Panc1 (cell line): ENCODE measurements at regions not wholly inside any gene's neighbourhood (a gene's known extent, or its start where the extent isn't known, plus 50 kb on each side); places are given as distances from the start of the nearest gene placed in this dataset.

Experiments used
- ATAC-seq: fragments of 200-7000 bp; cut with Tn5 transposase; 2 replicates; pipeline ENCODE4 v1.9.1; 2020; ENCODE audit warnings: mild to moderate bottlenecking, moderate library complexity
- BruUV-seq: library from RNA; stranded (reverse); fragments of 400-500 nt; replicated peaks from 2 replicates; lab custom pipeline; 2021; lab: Mats Ljungman, UMichigan
- CTCF ChIA-PET: fragments of 300-600 bp; sonication (Branson Sonifier 250); formaldehyde crosslinking; loops from one replicate; lab custom pipeline; 2022; ENCODE audit warnings: antibody characterized with exemption; lab: Charles Lee
- POLR2A ChIA-PET: fragments of 300-600 bp; sonication (Branson Sonifier 250); formaldehyde crosslinking; loops from one replicate; lab custom pipeline; 2022; ENCODE audit warnings: antibody characterized with exemption; lab: Charles Lee
- DNase-seq: peaks from one replicate; pipeline ENCODE4 v3.0.0-alpha.2; 2010; ENCODE audit warnings: low read depth, low spot score
- H3K27ac ChIP-seq: 2 replicates; pipeline ENCODE4 v1.5.1; 2011; ENCODE audit warnings: mild to moderate bottlenecking, low read length, inconsistent platforms
- H3K27me3 ChIP-seq: fragments of 200-500 bp; sonication (Bioruptor generic); 2 replicates; pipeline ENCODE4 v1.6.0; 2014; ENCODE audit warnings: low read length, inconsistent platforms; ENCODE audit not compliant: control insufficient read depth, insufficient read depth
- H3K36me3 ChIP-seq: fragments of 200-500 bp; sonication (Bioruptor generic); 2 replicates; pipeline ENCODE4 v1.5.1; 2014; ENCODE audit warnings: inconsistent platforms, mild to moderate bottlenecking, low read length, moderate library complexity; ENCODE audit not compliant: control insufficient read depth, insufficient read depth
- H3K4me1 ChIP-seq: 2 replicates; pipeline ENCODE4 v1.5.1; 2011; ENCODE audit warnings: inconsistent platforms, mild to moderate bottlenecking, low read length, moderate library complexity; ENCODE audit not compliant: control insufficient read depth, insufficient read depth
- H3K4me3 ChIP-seq, 2 experiments: 2 replicates each; pipeline ENCODE4 v1.5.1; 2011 to 2012; ENCODE audit warnings: low read depth in 2 of 2, low read length in 2 of 2, mild to moderate bottlenecking in 2 of 2, inconsistent platforms in 1 of 2, moderate library complexity in 1 of 2
- H3K9me3 ChIP-seq: fragments of 200-500 bp; sonication (Bioruptor generic); 2 replicates; pipeline ENCODE4 v1.5.1; 2014; ENCODE audit warnings: low read depth, mild to moderate bottlenecking, inconsistent platforms, low read length, moderate library complexity; ENCODE audit not compliant: control insufficient read depth, insufficient read depth
- POLR2AphosphoS5 ChIP-seq: IDR thresholded peaks from 2 replicates; pipeline ENCODE4 v1.6.1; 2012; ENCODE audit warnings: mild to moderate bottlenecking, low read depth, low read length, moderate library complexity
- REST ChIP-seq, 2 experiments: IDR thresholded peaks; 2 replicates each; pipeline ENCODE4 v1.6.1; 2011 to 2012; ENCODE audit warnings: low read depth in 2 of 2, control low read depth in 1 of 2, low read length in 1 of 2, mild to moderate bottlenecking in 1 of 2, moderate library complexity in 1 of 2; ENCODE audit not compliant: insufficient read depth in 1 of 2
- SIN3A ChIP-seq: IDR thresholded peaks from 2 replicates; pipeline ENCODE4 v1.6.1; 2012; ENCODE audit warnings: low read depth, mild to moderate bottlenecking, low read length, moderate library complexity, borderline replicate concordance; ENCODE audit not compliant: insufficient read depth
- TCF7L2 ChIP-seq: IDR thresholded peaks from 2 replicates; pipeline ENCODE4 v1.6.1; 2011; ENCODE audit warnings: mild to moderate bottlenecking, low read depth, low read length, inconsistent platforms
- in situ Hi-C: cut with HindIII; loops from 2 replicates; pipeline ENCODE4 v1.10.0; 2016; ENCODE audit warnings: low sequenced_read_pairs, low pct_unique_long_range_greater_than_20kb
- intact Hi-C: fragments of 100-400 bp; cut with micrococcal nuclease; formaldehyde crosslinking; loops from one replicate; pipeline ENCODE4 v1.10.0; 2022; ENCODE audit not compliant: unreplicated experiment
- TF ChIP-seq, protein P1 (sequence below): fragments of 450-650 bp; IDR thresholded peaks from 2 replicates; pipeline ENCODE4 v1.5.1; 2017; ENCODE audit warnings: mild to moderate bottlenecking

DNA sequence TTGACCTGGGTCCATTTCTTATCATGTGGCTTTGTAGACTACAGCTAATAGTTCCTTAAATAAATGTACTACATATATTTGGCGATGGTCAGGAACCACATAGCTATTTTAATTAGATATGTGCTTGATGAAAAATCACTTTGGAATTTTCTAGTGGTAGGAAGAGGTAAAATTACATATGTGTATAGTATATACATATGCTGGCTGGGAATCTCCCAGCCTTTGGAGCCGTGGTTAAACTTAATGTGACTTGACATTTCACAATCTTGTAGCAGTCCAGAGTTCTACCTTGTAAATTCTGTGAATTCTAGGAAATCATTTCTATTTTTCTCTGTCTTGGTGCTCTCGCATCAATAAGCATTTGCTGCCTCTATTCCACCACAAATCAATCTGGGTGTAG lies 565.0 kb downstream of the DMRTA1 start:
- no peaks in the 10 kb centered on the region for H3K36me3 ChIP-seq
- BruUV-seq, result no TSS peak
- no peak overlapping the region for H3K27ac ChIP-seq
- DNase-seq, result no peak
- TF ChIP-seq SIN3A (no peak), POLR2AphosphoS5 (no peak), TCF7L2 (no peak), REST (IDR thresholded peaks at IDR 0.05; ENCODE audit: insufficient read depth in 1 of 2, low read depth in 2 of 2, low read length in 1 of 2) (no peak)
- TF ChIP-seq, protein P1, sequence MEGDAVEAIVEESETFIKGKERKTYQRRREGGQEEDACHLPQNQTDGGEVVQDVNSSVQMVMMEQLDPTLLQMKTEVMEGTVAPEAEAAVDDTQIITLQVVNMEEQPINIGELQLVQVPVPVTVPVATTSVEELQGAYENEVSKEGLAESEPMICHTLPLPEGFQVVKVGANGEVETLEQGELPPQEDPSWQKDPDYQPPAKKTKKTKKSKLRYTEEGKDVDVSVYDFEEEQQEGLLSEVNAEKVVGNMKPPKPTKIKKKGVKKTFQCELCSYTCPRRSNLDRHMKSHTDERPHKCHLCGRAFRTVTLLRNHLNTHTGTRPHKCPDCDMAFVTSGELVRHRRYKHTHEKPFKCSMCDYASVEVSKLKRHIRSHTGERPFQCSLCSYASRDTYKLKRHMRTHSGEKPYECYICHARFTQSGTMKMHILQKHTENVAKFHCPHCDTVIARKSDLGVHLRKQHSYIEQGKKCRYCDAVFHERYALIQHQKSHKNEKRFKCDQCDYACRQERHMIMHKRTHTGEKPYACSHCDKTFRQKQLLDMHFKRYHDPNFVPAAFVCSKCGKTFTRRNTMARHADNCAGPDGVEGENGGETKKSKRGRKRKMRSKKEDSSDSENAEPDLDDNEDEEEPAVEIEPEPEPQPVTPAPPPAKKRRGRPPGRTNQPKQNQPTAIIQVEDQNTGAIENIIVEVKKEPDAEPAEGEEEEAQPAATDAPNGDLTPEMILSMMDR, result no peak
- no peak for ATAC-seq
- H3K9me3 ChIP-seq, result no peaks in the 10 kb centered on the region
- no peak overlapping the region for H3K4me3 ChIP-seq
- intact Hi-C loops (no loop called here), in situ Hi-C loops (no loop called here)
- CTCF ChIA-PET, result no interaction called here
- POLR2A ChIA-PET, result no interaction called here
- no peaks in the 10 kb centered on the region for H3K4me1 ChIP-seq
- H3K27me3 ChIP-seq, result no peaks in the 10 kb centered on the region

- POLR2A ChIA-PET, result no interaction called here
- ATAC-seq (no peak), DNase-seq (no peak)
- in situ Hi-C loops, result no loop called here
- Histone ChIP-seq H3K27ac (no peak overlapping the region), H3K36me3 (no peaks in the 10 kb centered on the region), H3K4me1 (no peaks in the 10 kb centered on the region), H3K27me3 (no peaks in the 10 kb centered on the region), H3K9me3 (no peaks in the 10 kb centered on the region), H3K4me3 (no peak overlapping the region)
- no TSS peak for BruUV-seq
- CTCF ChIA-PET, result no interaction called here
- intact Hi-C loops, result no loop called here
- TF ChIP-seq REST (IDR thresholded peaks at IDR 0.05; ENCODE audit: insufficient read depth in 1 of 2, low read depth in 2 of 2, low read length in 1 of 2) (no peak), SIN3A (no peak), TCF7L2 (no peak), POLR2AphosphoS5 (no peak)
- TF ChIP-seq, protein P1, result no peak
Measured at GRCh38 chr9:23015557-23015956, 568.9 kb downstream of the DMRTA1 start.
